NT2/D1 (cell line): ENCODE measurements at regions not wholly inside any gene's neighbourhood (a gene's known extent, or its start where the extent isn't known, plus 50 kb on each side); places are given as distances from the start of the nearest gene placed in this dataset.
"Not testable (repeated sequence)": the region's sequence is repeated elsewhere in the genome, so short reads cannot be mapped to it uniquely, and the experiment has no call there.

ENCODE experiments used
- DNase-seq: peaks from one replicate; pipeline ENCODE4 v3.0.0-alpha.2; 2011; ENCODE audit warnings: low read depth, low spot score
- H3K27me3 ChIP-seq: 2 replicates; pipeline ENCODE4 v1.6.0; 2011; ENCODE audit warnings: mild to moderate bottlenecking; ENCODE audit not compliant: insufficient read length, insufficient read depth
- H3K36me3 ChIP-seq: 2 replicates; pipeline ENCODE4 v1.6.1; 2011; ENCODE audit warnings: mild to moderate bottlenecking, low read length, mixed read lengths; ENCODE audit not compliant: insufficient read depth, insufficient read length
- H3K4me1 ChIP-seq: 2 replicates; pipeline ENCODE4 v1.5.1; 2011; ENCODE audit not compliant: insufficient read depth, insufficient read length
- H3K4me3 ChIP-seq: 2 replicates; pipeline ENCODE4 v1.5.1; 2011; ENCODE audit warnings: low read depth; ENCODE audit not compliant: insufficient read length
- H3K9ac ChIP-seq: 2 replicates; pipeline ENCODE4 v1.6.0; 2011; ENCODE audit warnings: low read depth; ENCODE audit not compliant: insufficient read length
- H3K9me3 ChIP-seq: 2 replicates; pipeline ENCODE4 v1.5.1; 2011; ENCODE audit warnings: mild to moderate bottlenecking, low read length; ENCODE audit not compliant: insufficient read depth
- SUZ12 ChIP-seq: IDR thresholded peaks from 2 replicates; pipeline ENCODE4 v1.6.1; 2011; ENCODE audit not compliant: insufficient read length, insufficient read depth; ENCODE audit errors: extremely low read depth
- YY1 ChIP-seq: IDR thresholded peaks from 2 replicates; pipeline ENCODE4 v1.6.1; 2011; ENCODE audit not compliant: insufficient read length, insufficient read depth
- ZNF274 ChIP-seq: IDR thresholded peaks from 2 replicates; pipeline ENCODE4 v1.6.1; 2011; ENCODE audit warnings: mild to moderate bottlenecking, low read depth, low read length

GRCh38 chr3:163518065-163518464 is 1560.2 kb downstream of the SI start:
- no peaks in the 10 kb centered on the region for H3K9me3 ChIP-seq
- H3K27me3 ChIP-seq, result no peaks in the 10 kb centered on the region
- no peak for DNase-seq
- H3K4me3 ChIP-seq, result no peak overlapping the region
- TF ChIP-seq ZNF274 (no peak), YY1 (no peak), SUZ12 (no peak)
- no peaks in the 10 kb centered on the region for H3K4me1 ChIP-seq
- H3K36me3 ChIP-seq, result no peaks in the 10 kb centered on the region
- H3K9ac ChIP-seq, result no peak overlapping the region

GRCh38 chr3:163513149-163513657 is 1565.1 kb downstream of the SI start:
- H3K9me3 ChIP-seq, result no peaks in the 10 kb centered on the region
- no peak overlapping the region for H3K9ac ChIP-seq
- DNase-seq, result no peak
- no peaks in the 10 kb centered on the region for H3K36me3 ChIP-seq
- H3K27me3 ChIP-seq, result no peaks in the 10 kb centered on the region
- no peak overlapping the region for H3K4me3 ChIP-seq
- no peak for TF ChIP-seq YY1
- no peak for TF ChIP-seq SUZ12
- no peak for TF ChIP-seq ZNF274
- H3K4me1 ChIP-seq, result no peaks in the 10 kb centered on the region

GRCh38 chr3:163508206-163508605 is 1570.1 kb downstream of the SI start:
- Histone ChIP-seq H3K4me1 (no peaks in the 10 kb centered on the region), H3K4me3 (no peak overlapping the region), H3K9me3 (no peaks in the 10 kb centered on the region), H3K36me3 (no peaks in the 10 kb centered on the region), H3K27me3 (no peaks in the 10 kb centered on the region), H3K9ac (no peak overlapping the region)
- DNase-seq, result no peak
- TF ChIP-seq ZNF274, result no peak
- no peak for TF ChIP-seq SUZ12
- TF ChIP-seq YY1, result no peak

- Histone ChIP-seq H3K27me3 (no peaks in the 10 kb centered on the region), H3K36me3 (no peaks in the 10 kb centered on the region), H3K9ac (no peak overlapping the region), H3K4me1 (no peaks in the 10 kb centered on the region), H3K4me3 (no peak overlapping the region), H3K9me3 (no peaks in the 10 kb centered on the region)
- TF ChIP-seq SUZ12 (no peak), ZNF274 (no peak), YY1 (no peak)
- DNase-seq, result no peak
Measured at GRCh38 chr3:163504974-163505373, 1573.3 kb downstream of the SI start.

- not testable (repeated sequence) for H3K4me1 ChIP-seq, H3K4me3 ChIP-seq, H3K9me3 ChIP-seq, DNase-seq, H3K36me3 ChIP-seq, H3K9ac ChIP-seq, H3K27me3 ChIP-seq
Measured at GRCh38 chr3:163499736-163500219, 1578.5 kb downstream of the SI start.

- H3K4me1 ChIP-seq, H3K36me3 ChIP-seq, H3K9ac ChIP-seq, H3K9me3 ChIP-seq, H3K27me3 ChIP-seq, DNase-seq, H3K4me3 ChIP-seq: not testable (repeated sequence)
Measured at GRCh38 chr3:163498842-163499735, 1579.2 kb downstream of the SI start.

- H3K36me3 ChIP-seq, result no peaks in the 10 kb centered on the region
- H3K4me3 ChIP-seq, result no peak overlapping the region
- H3K27me3 ChIP-seq, result no peaks in the 10 kb centered on the region
- no peak for DNase-seq
- TF ChIP-seq SUZ12 (no peak), YY1 (no peak), ZNF274 (no peak)
- H3K9ac ChIP-seq, result no peak overlapping the region
- H3K4me1 ChIP-seq, result no peaks in the 10 kb centered on the region
- H3K9me3 ChIP-seq, result peaks cover 6% of the 10 kb centered on the region; the same call in 1 of the 2 replicates
Measured at GRCh38 chr3:163491714-163492113, 1586.6 kb downstream of the SI start.
